OCI-LY7 (cell line): ENCODE measurements at regions not wholly inside any gene's neighbourhood (a gene's known extent, or its start where the extent isn't known, plus 50 kb on each side); places are given as distances from the start of the nearest gene placed in this dataset.

Experiments used
- EZH2phosphoT487 ChIP-seq: fragments of 200-600 bp; sonication (generic); IDR thresholded peaks from 2 replicates; pipeline ENCODE4 v1.6.1; 2018; ENCODE audit warnings: low read depth, borderline replicate concordance, mild to moderate bottlenecking, mixed run types, antibody characterized with exemption, low read length, moderate library complexity, mixed read lengths
- TF ChIP-seq, protein P1 (sequence below): fragments of 200-600 bp; sonication (generic); conservative IDR thresholded peaks from 2 replicates; pipeline ENCODE4 v1.5.1; 2014; ENCODE audit warnings: mild to moderate bottlenecking, antibody characterized with exemption, low read length, moderate library complexity, mixed read lengths

DNA sequence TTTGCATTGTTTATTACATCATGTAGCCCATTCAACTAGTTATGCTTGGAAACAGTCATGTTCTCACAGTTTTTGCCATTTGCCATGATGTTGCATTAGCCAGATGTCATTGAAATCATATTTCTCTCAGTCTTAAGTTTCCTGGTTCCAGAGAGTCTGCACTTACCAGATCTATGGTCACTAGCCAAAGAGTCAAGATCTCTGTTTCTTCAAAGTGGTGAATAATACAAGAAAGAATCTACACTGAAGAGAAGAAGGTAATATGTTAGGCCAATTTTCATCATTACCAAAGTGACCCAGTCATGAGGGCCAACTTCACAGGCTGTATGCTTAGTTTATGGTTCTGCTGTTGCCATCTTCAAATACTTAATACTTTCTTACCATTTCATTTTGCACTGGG lies 89.0 kb upstream of the PHYHIPL start:
- TF ChIP-seq, protein P1, sequence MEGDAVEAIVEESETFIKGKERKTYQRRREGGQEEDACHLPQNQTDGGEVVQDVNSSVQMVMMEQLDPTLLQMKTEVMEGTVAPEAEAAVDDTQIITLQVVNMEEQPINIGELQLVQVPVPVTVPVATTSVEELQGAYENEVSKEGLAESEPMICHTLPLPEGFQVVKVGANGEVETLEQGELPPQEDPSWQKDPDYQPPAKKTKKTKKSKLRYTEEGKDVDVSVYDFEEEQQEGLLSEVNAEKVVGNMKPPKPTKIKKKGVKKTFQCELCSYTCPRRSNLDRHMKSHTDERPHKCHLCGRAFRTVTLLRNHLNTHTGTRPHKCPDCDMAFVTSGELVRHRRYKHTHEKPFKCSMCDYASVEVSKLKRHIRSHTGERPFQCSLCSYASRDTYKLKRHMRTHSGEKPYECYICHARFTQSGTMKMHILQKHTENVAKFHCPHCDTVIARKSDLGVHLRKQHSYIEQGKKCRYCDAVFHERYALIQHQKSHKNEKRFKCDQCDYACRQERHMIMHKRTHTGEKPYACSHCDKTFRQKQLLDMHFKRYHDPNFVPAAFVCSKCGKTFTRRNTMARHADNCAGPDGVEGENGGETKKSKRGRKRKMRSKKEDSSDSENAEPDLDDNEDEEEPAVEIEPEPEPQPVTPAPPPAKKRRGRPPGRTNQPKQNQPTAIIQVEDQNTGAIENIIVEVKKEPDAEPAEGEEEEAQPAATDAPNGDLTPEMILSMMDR: no peak
- TF ChIP-seq EZH2phosphoT487: no peak
